ENCODE measurements at regions not wholly inside any gene's neighbourhood (a gene's known extent, or its start where the extent isn't known, plus 50 kb on each side); places are given as distances from the start of the nearest gene placed in this dataset.

- Histone ChIP-seq H3K27ac (ENCODE audit: low read length) (no peak overlapping the region), H3K27me3 (ENCODE audit: control insufficient read depth, insufficient read depth, low read length) (no peaks in the 10 kb centered on the region), H3K9me3 (ENCODE audit: control insufficient read depth, insufficient read depth, low read length) (peaks cover 16% of the 10 kb centered on the region), H3K36me3 (ENCODE audit: control insufficient read depth, insufficient read depth, low read length) (no peaks in the 10 kb centered on the region), H3K4me1 (ENCODE audit: control insufficient read depth, insufficient read depth, low read length) (no peaks in the 10 kb centered on the region), H3K4me3 (ENCODE audit: low read length) (no peak overlapping the region)
- peaks cover 13 to 18% of the 10 kb centered on the region in 2 donors for H3K9me3 Mint-ChIP-seq
- DNase-seq = no peak
- no peak for ATAC-seq
- no peak overlapping the region for H3K27ac Mint-ChIP-seq
- H3K4me3 Mint-ChIP-seq = no peak overlapping the region
- H3K4me1 Mint-ChIP-seq = no peaks in the 10 kb centered on the region
- H3K27me3 Mint-ChIP-seq (ENCODE audit: low read depth in 2 of 2) = no peaks in the 10 kb centered on the region
- no peaks in the 10 kb centered on the region for H3K36me3 Mint-ChIP-seq
- WGBS (ENCODE audit: insufficient coverage) = 79% methylated on average over 5 of the region's 5 CpGs
- TF ChIP-seq CTCF (IDR thresholded peaks at IDR 0.05) = no peak
- intact Hi-C loops (cut with micrococcal nuclease) = no loop called here
Measured at GRCh38 chr2:81206216-81206615, 901.7 kb upstream of the LRRTM1 start.

- ATAC-seq = no peak
- no peaks in the 10 kb centered on the region for H3K4me1 Mint-ChIP-seq
Measured at GRCh38 chr2:81196933-81197628, 892.5 kb upstream of the LRRTM1 start.

GRCh38 chr2:81196383-81196851 lies 891.9 kb upstream of the LRRTM1 start:
- no peak overlapping the region for H3K4me3 Mint-ChIP-seq
- Histone ChIP-seq H3K4me3 (ENCODE audit: low read length) (no peak overlapping the region), H3K9me3 (ENCODE audit: control insufficient read depth, insufficient read depth, low read length) (peaks cover 52% of the 10 kb centered on the region), H3K27ac (ENCODE audit: low read length) (no peak overlapping the region), H3K27me3 (ENCODE audit: control insufficient read depth, insufficient read depth, low read length) (no peaks in the 10 kb centered on the region), H3K4me1 (ENCODE audit: control insufficient read depth, insufficient read depth, low read length) (no peaks in the 10 kb centered on the region), H3K36me3 (ENCODE audit: control insufficient read depth, insufficient read depth, low read length) (no peaks in the 10 kb centered on the region)
- no peak for TF ChIP-seq CTCF (IDR thresholded peaks at IDR 0.05)
- no peaks in the 10 kb centered on the region for H3K4me1 Mint-ChIP-seq
- 93% methylated on average over 25 of the region's 25 CpGs for WGBS (ENCODE audit: insufficient coverage)
- no peaks in the 10 kb centered on the region for H3K36me3 Mint-ChIP-seq
- DNase-seq (no peak), ATAC-seq (no peak)
- H3K9me3 Mint-ChIP-seq = peaks cover 4 to 9% of the 10 kb centered on the region in 2 donors
- no peak overlapping the region for H3K27ac Mint-ChIP-seq
- no peaks in the 10 kb centered on the region for H3K27me3 Mint-ChIP-seq (ENCODE audit: low read depth in 2 of 2)
- intact Hi-C loops (cut with micrococcal nuclease) = no loop called here

More at GRCh38 chr2:81196933-81197628, 892.5 kb upstream of the LRRTM1 start:
- Histone ChIP-seq H3K27ac (ENCODE audit: low read length) (no peak overlapping the region), H3K9me3 (ENCODE audit: control insufficient read depth, insufficient read depth, low read length) (peaks cover 54% of the 10 kb centered on the region), H3K27me3 (ENCODE audit: control insufficient read depth, insufficient read depth, low read length) (no peaks in the 10 kb centered on the region), H3K4me3 (ENCODE audit: low read length) (no peak overlapping the region), H3K36me3 (ENCODE audit: control insufficient read depth, insufficient read depth, low read length) (no peaks in the 10 kb centered on the region), H3K4me1 (ENCODE audit: control insufficient read depth, insufficient read depth, low read length) (no peaks in the 10 kb centered on the region)
- H3K27me3 Mint-ChIP-seq (ENCODE audit: low read depth in 2 of 2) = no peaks in the 10 kb centered on the region
- 94% methylated on average over 30 of the region's 30 CpGs for WGBS (ENCODE audit: insufficient coverage)
- H3K27ac Mint-ChIP-seq = no peak overlapping the region
- peaks cover 4 to 6% of the 10 kb centered on the region in 2 donors for H3K9me3 Mint-ChIP-seq
- DNase-seq = no peak
- intact Hi-C loops (cut with micrococcal nuclease) = no loop called here
- TF ChIP-seq CTCF (IDR thresholded peaks at IDR 0.05) = no peak
- no peaks in the 10 kb centered on the region for H3K36me3 Mint-ChIP-seq
- no peak overlapping the region for H3K4me3 Mint-ChIP-seq

Data from natural killer cell (primary cell).